ENCODE measurements at regions not wholly inside any gene's neighbourhood (a gene's known extent, or its start where the extent isn't known, plus 50 kb on each side); places are given as distances from the start of the nearest gene placed in this dataset.

- no peak for TF ChIP-seq CTCF (IDR thresholded peaks at IDR 0.05)
- no peak for TF ChIP-seq POLR2A (IDR thresholded peaks at IDR 0.05)
- TF ChIP-seq EP300 (IDR thresholded peaks at IDR 0.05), result no peak
Observed at GRCh38 chr2:234242459-234242836, 191.9 kb downstream of the SPP2 start.
